Keratinocyte (primary cell): ENCODE measurements at regions not wholly inside any gene's neighbourhood (a gene's known extent, or its start where the extent isn't known, plus 50 kb on each side); places are given as distances from the start of the nearest gene placed in this dataset.

Source experiments
- EZH2 ChIP-seq: IDR thresholded peaks from one replicate; pipeline ENCODE4 v1.6.1; 2012; ENCODE audit warnings: inconsistent platforms, mild to moderate bottlenecking, low read length, moderate library complexity
- TF ChIP-seq, protein P1 (sequence below), 3 experiments: IDR thresholded peaks in 1 of 3; conservative IDR thresholded peaks in 1 of 3; optimal IDR thresholded peaks in 1 of 3; 2 replicates in 2 of 3; 3 replicates in 1 of 3; pipeline versions ENCODE3 to v1.5.1; 2011; ENCODE audit warnings: low read length in 3 of 3, mild to moderate bottlenecking in 3 of 3, moderate library complexity in 2 of 3, control low read depth in 1 of 3, inconsistent platforms in 1 of 3; ENCODE audit not compliant: insufficient read depth in 2 of 3; ENCODE audit errors: extremely low read depth in 1 of 3

DNA sequence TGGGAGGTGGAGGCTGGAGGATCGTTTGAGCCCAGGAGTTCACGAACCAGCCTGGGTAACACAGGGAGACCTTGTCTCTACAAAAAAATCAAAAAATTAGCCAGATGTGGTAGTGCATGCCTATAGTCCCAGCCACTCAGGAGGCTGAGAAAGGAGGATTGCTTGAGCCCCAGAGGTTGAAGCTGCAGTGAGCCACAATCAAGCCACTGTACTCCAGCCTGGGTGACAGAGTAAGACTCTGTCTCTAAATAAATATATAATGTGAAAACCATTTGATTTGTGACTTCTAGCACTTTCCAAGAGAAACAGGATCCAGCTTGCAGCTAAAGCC lies 459.1 kb downstream of the SOX9 start:
- TF ChIP-seq, protein P1, sequence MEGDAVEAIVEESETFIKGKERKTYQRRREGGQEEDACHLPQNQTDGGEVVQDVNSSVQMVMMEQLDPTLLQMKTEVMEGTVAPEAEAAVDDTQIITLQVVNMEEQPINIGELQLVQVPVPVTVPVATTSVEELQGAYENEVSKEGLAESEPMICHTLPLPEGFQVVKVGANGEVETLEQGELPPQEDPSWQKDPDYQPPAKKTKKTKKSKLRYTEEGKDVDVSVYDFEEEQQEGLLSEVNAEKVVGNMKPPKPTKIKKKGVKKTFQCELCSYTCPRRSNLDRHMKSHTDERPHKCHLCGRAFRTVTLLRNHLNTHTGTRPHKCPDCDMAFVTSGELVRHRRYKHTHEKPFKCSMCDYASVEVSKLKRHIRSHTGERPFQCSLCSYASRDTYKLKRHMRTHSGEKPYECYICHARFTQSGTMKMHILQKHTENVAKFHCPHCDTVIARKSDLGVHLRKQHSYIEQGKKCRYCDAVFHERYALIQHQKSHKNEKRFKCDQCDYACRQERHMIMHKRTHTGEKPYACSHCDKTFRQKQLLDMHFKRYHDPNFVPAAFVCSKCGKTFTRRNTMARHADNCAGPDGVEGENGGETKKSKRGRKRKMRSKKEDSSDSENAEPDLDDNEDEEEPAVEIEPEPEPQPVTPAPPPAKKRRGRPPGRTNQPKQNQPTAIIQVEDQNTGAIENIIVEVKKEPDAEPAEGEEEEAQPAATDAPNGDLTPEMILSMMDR (optimal IDR thresholded peaks at IDR 0.05 in 1 of 3, IDR thresholded peaks at IDR 0.05 in 1 of 3, conservative IDR thresholded peaks at IDR 0.05 in 1 of 3; ENCODE audit: extremely low read depth in 1 of 3, insufficient read depth in 2 of 3, low read length in 3 of 3) = no peak
- TF ChIP-seq EZH2 = no peak
